HepG2 (cell line): ENCODE measurements at regions not wholly inside any gene's neighbourhood (a gene's known extent, or its start where the extent isn't known, plus 50 kb on each side); places are given as distances from the start of the nearest gene placed in this dataset.

ENCODE experiments used
- ATAC-seq: fragments of 200-7000 bp; cut with Tn5 transposase; 3 replicates; pipeline ENCODE4 v1.9.1; 2020; ENCODE audit warnings: mild to moderate bottlenecking, moderate library complexity
- BruUV-seq: library from RNA; stranded (reverse); fragments of 400-500 nt; replicated peaks from 2 replicates; lab custom pipeline; 2021; lab: Mats Ljungman, UMichigan
- CTCF ChIA-PET: fragments of 300-600 bp; formaldehyde crosslinking; extraction: SDS; loops from one replicate; lab custom pipeline; 2021; ENCODE audit warnings: low total read pairs, inconsistent platforms, low intra/inter-chr PET ratio; lab: Yijun Ruan, JAX
- POLR2A ChIA-PET: fragments of 350-600 bp; sonication (Branson Sonifier 250); formaldehyde crosslinking; loops from one replicate; lab custom pipeline; 2020; ENCODE audit warnings: antibody characterized with exemption, inconsistent platforms; lab: Yijun Ruan, JAX
- DNase-seq: peaks from one replicate; pipeline ENCODE4 v3.0.0-alpha.2; 2015; ENCODE audit warnings: low spot score
- FAIRE-seq: peaks from 3 replicates; lab custom pipeline; 2011; peaks lifted over from hg19 to GRCh38; lab: Jason Lieb, UNC
- H2AFZ ChIP-seq: one replicate; pipeline ENCODE4 v1.6.1; 2011; ENCODE audit warnings: low read length, inconsistent platforms
- H3K27ac ChIP-seq: fragments of 300-600 bp; 3 replicates; pipeline ENCODE4 v1.8.0; 2011; ENCODE audit warnings: mixed run types, mild to moderate bottlenecking, mixed read lengths, low read length, inconsistent platforms; ENCODE audit not compliant: insufficient read depth; ENCODE audit errors: extremely low read length
- H3K27me3 ChIP-seq, 2 experiments: fragments of 200-600 bp in 1 of 2; 2 replicates in 1 of 2; 3 replicates in 1 of 2; pipeline versions ENCODE4 v1.6.0 to v1.8.0; 2011; ENCODE audit warnings: low read length in 2 of 2, mild to moderate bottlenecking in 2 of 2, moderate library complexity in 2 of 2, inconsistent platforms in 1 of 2; ENCODE audit not compliant: insufficient read depth in 2 of 2, control insufficient read depth in 1 of 2
- H3K36me3 ChIP-seq, 2 experiments: fragments of 200-600 bp in 1 of 2; replicated peaks in 1 of 2; 2 replicates in 1 of 2; 3 replicates in 1 of 2; pipeline versions ENCODE4 v1.5.1 to v1.8.0; 2011; ENCODE audit warnings: low read length in 2 of 2, inconsistent platforms in 1 of 2; ENCODE audit not compliant: insufficient read depth in 2 of 2, control insufficient read depth in 1 of 2
- H3K4me1 ChIP-seq: 2 replicates; pipeline ENCODE4 v1.5.1; 2012; ENCODE audit warnings: low read length, inconsistent platforms; ENCODE audit not compliant: insufficient read depth
- H3K4me2 ChIP-seq: 2 replicates; pipeline ENCODE4 v1.6.0; 2011; ENCODE audit warnings: low read depth, low read length, inconsistent platforms
- H3K4me3 ChIP-seq, 3 experiments: fragments of 200-600 bp in 1 of 3; sonication (generic), shearing (Covaris generic) in 1 of 3; replicated peaks in 1 of 3; 2 replicates each; pipeline ENCODE4 v1.5.1; 2011 to 2016; ENCODE audit warnings: low read length in 3 of 3, inconsistent platforms in 2 of 3, low read depth in 2 of 3, mild to moderate bottlenecking in 2 of 3, control low read depth in 1 of 3, mixed read lengths in 1 of 3; ENCODE audit not compliant: insufficient read depth in 1 of 3
- H3K79me2 ChIP-seq: one replicate; pipeline ENCODE4 v1.6.1; 2011; ENCODE audit warnings: low read length, inconsistent platforms; ENCODE audit not compliant: insufficient read depth
- H3K9ac ChIP-seq: 2 replicates; pipeline ENCODE4 v1.6.0; 2011; ENCODE audit warnings: mild to moderate bottlenecking, low read depth, low read length, inconsistent platforms; ENCODE audit not compliant: insufficient read depth
- H3K9me3 ChIP-seq: 2 replicates; pipeline ENCODE4 v1.5.1; 2012; ENCODE audit warnings: mild to moderate bottlenecking, low read length
- H4K20me1 ChIP-seq: 2 replicates; pipeline ENCODE4 v1.6.0; 2011; ENCODE audit warnings: inconsistent platforms, mild to moderate bottlenecking, low read length, moderate library complexity; ENCODE audit not compliant: insufficient read depth
- ADNP ChIP-seq: sonication (generic); formaldehyde crosslinking; IDR thresholded peaks from 2 replicates; pipeline ENCODE4 v1.4.0; 2020; ENCODE audit warnings: missing genetic modification reagents
- ATF3 ChIP-seq: sonication (generic); formaldehyde crosslinking; IDR thresholded peaks from 2 replicates; pipeline ENCODE4 v1.4.0; 2020; ENCODE audit warnings: missing genetic modification reagents
- ELF4 ChIP-seq: sonication (generic); formaldehyde crosslinking; IDR thresholded peaks from 2 replicates; pipeline ENCODE4 v1.5.0; 2020; ENCODE audit warnings: missing genetic modification reagents, mild to moderate bottlenecking, moderate library complexity, borderline replicate concordance
- ERF ChIP-seq: IDR thresholded peaks from 2 replicates; pipeline ENCODE4 v1.6.1; 2018; ENCODE audit warnings: missing biosample characterization, missing genetic modification reagents
- FOXM1 ChIP-seq: sonication (generic); formaldehyde crosslinking; IDR thresholded peaks from 2 replicates; pipeline ENCODE4 v1.5.0; 2020; ENCODE audit warnings: missing genetic modification reagents
- HBP1 ChIP-seq: IDR thresholded peaks from 2 replicates; pipeline ENCODE4 v1.6.1; 2016; ENCODE audit warnings: low read depth, control low read depth
- HHEX ChIP-seq: IDR thresholded peaks from 2 replicates; pipeline ENCODE4 v1.6.1; 2016; ENCODE audit warnings: control low read depth
- IKZF5 ChIP-seq: IDR thresholded peaks from 2 replicates; pipeline ENCODE4 v1.6.1; 2018; ENCODE audit warnings: missing genetic modification reagents, mild to moderate bottlenecking, missing compliant biosample characterization
- NFATC3 ChIP-seq: sonication (generic); formaldehyde crosslinking; IDR thresholded peaks from 2 replicates; pipeline ENCODE4 v1.5.1; 2020; ENCODE audit warnings: mild to moderate bottlenecking, missing genetic modification reagents
- NFE2L2 ChIP-seq: fragments of 150-350 bp; IDR thresholded peaks from 2 replicates; pipeline ENCODE4 v1.6.1; 2014; ENCODE audit warnings: low read length
- NR2C2 ChIP-seq: sonication (generic); formaldehyde crosslinking; IDR thresholded peaks from 2 replicates; pipeline ENCODE4 v1.4.0; 2020; ENCODE audit warnings: missing genetic modification reagents, mild to moderate bottlenecking, moderate library complexity, borderline replicate concordance
- SRSF9 ChIP-seq: fragments of 200-400 bp; formaldehyde crosslinking; IDR thresholded peaks from 2 replicates; pipeline ENCODE4 v1.6.1; 2018; ENCODE audit warnings: borderline replicate concordance, mild to moderate bottlenecking, low read depth, low read length; ENCODE audit not compliant: insufficient read depth, poor library complexity, severe bottlenecking
- THRA ChIP-seq: sonication (generic); formaldehyde crosslinking; IDR thresholded peaks from 2 replicates; pipeline ENCODE4 v1.4.0; 2020; ENCODE audit warnings: missing genetic modification reagents, borderline replicate concordance
- ZBTB42 ChIP-seq: sonication (generic); formaldehyde crosslinking; IDR thresholded peaks from 2 replicates; pipeline ENCODE4 v1.5.0; 2020; ENCODE audit warnings: mild to moderate bottlenecking, missing genetic modification reagents
- ZNF530 ChIP-seq: sonication (generic); formaldehyde crosslinking; IDR thresholded peaks from 2 replicates; pipeline ENCODE4 v1.5.0; 2020; ENCODE audit warnings: low read depth, mild to moderate bottlenecking, missing genetic modification reagents
- WGBS: methylation state at CpG from one replicate; pipeline ENCODE4 v1.1.6; 2017; ENCODE audit warnings: low lambda C conversion rate; 5-methylcytosine and 5-hydroxymethylcytosine counted together
- in situ Hi-C: cut with HindIII; loops from 2 replicates; pipeline ENCODE4 v1.10.0; 2017; ENCODE audit warnings: low pct_unique_long_range_greater_than_20kb; ENCODE audit not compliant: extremely low pct_ligation_motif_present
- intact Hi-C: fragments of 100-400 bp; cut with micrococcal nuclease; formaldehyde crosslinking; loops from one replicate; pipeline ENCODE4 v1.10.0; 2022; ENCODE audit not compliant: unreplicated experiment

- no peak for TF ChIP-seq ELF4 (CRISPR knock-in tag)
- no peak for TF ChIP-seq ERF
- no peak for TF ChIP-seq SRSF9
- TF ChIP-seq ZBTB42 (CRISPR knock-in tag): no peak
- TF ChIP-seq ATF3: no peak
- H3K27ac ChIP-seq: no peak overlapping the region
- BruUV-seq: no TSS peak
- FAIRE-seq (no peak), DNase-seq (no peak), ATAC-seq (no peak)
- no peak overlapping the region for H3K4me2 ChIP-seq
- no peaks in the 10 kb centered on the region for H3K36me3 ChIP-seq
- H3K79me2 ChIP-seq: no peaks in the 10 kb centered on the region
- ChIA-PET CTCF (no interaction called here), POLR2A (no interaction called here)
- H3K4me3 ChIP-seq: no peak overlapping the region
- in situ Hi-C loops (loop anchor here (25.0 kb wide), 2 partner anchors 740 to 1040 kb away; no protein-coding TSS in a partner anchor), intact Hi-C loops (no loop called here)
- no peaks in the 10 kb centered on the region for H3K4me1 ChIP-seq
- 51% methylated on average over 4 of the region's 5 CpGs for WGBS
- peaks cover 0 to 5% of the 10 kb centered on the region in 2 experiments; a peak in 1 of 5 replicates for H3K27me3 ChIP-seq
- no peaks in the 10 kb centered on the region for H3K9me3 ChIP-seq
- no peaks in the 10 kb centered on the region; the same call in 1 of the 2 replicates for H4K20me1 ChIP-seq
- no peak overlapping the region for H3K9ac ChIP-seq
- H2AFZ ChIP-seq: no peak overlapping the region
Observed at GRCh38 chr15:85872125-85872524, 77.4 kb upstream of the KLHL25 start.

GRCh38 chr15:85874236-85874635 lies 79.5 kb upstream of the KLHL25 start:
- Histone ChIP-seq H3K27ac (no peak overlapping the region), H2AFZ (no peak overlapping the region), H3K9me3 (no peaks in the 10 kb centered on the region), H3K27me3 (peaks cover 1 to 10% of the 10 kb centered on the region in 2 experiments; a peak in 3 of 5 replicates), H4K20me1 (no peaks in the 10 kb centered on the region), H3K79me2 (no peaks in the 10 kb centered on the region), H3K4me2 (no peak overlapping the region), H3K9ac (no peak overlapping the region), H3K4me1 (no peaks in the 10 kb centered on the region), H3K4me3 (no peak overlapping the region), H3K36me3 (no peaks in the 10 kb centered on the region)
- FAIRE-seq (no peak), DNase-seq (no peak), ATAC-seq (no peak)
- no TSS peak for BruUV-seq
- CTCF ChIA-PET: no interaction called here
- intact Hi-C loops (no loop called here), in situ Hi-C loops (loop anchor here (25.0 kb wide), 2 partner anchors 738 to 1038 kb away; no protein-coding TSS in a partner anchor)
- 14% methylated on average over 2 of the region's 2 CpGs for WGBS
- POLR2A ChIA-PET: no interaction called here
- no peak for TF ChIP-seq ADNP
- TF ChIP-seq HHEX: no peak
- no peak for TF ChIP-seq THRA
- no peak for TF ChIP-seq HBP1
- TF ChIP-seq NFE2L2: no peak
- TF ChIP-seq FOXM1 (CRISPR knock-in tag): no peak
- no peak for TF ChIP-seq NFATC3 (CRISPR knock-in tag)
- TF ChIP-seq ZNF530 (CRISPR knock-in tag): no peak
- TF ChIP-seq IKZF5 (CRISPR knock-in tag): no peak
- TF ChIP-seq NR2C2 (CRISPR knock-in tag): no peak
